HL-60 (cell line): ENCODE measurements at regions not wholly inside any gene's neighbourhood (a gene's known extent, or its start where the extent isn't known, plus 50 kb on each side); places are given as distances from the start of the nearest gene placed in this dataset.

ENCODE experiments used
- CTCF ChIP-seq: IDR thresholded peaks from one replicate; pipeline ENCODE4 v1.5.1; 2011; ENCODE audit warnings: low read length, control low read depth, inconsistent platforms; ENCODE audit not compliant: insufficient read depth
- POLR2AphosphoS5 ChIP-seq: IDR thresholded peaks from 2 replicates; pipeline ENCODE4 v1.6.1; 2012; ENCODE audit warnings: low read depth
- REST ChIP-seq: IDR thresholded peaks from 2 replicates; pipeline ENCODE4 v1.6.1; 2012; ENCODE audit warnings: low read depth; ENCODE audit not compliant: insufficient replicate concordance

DNA sequence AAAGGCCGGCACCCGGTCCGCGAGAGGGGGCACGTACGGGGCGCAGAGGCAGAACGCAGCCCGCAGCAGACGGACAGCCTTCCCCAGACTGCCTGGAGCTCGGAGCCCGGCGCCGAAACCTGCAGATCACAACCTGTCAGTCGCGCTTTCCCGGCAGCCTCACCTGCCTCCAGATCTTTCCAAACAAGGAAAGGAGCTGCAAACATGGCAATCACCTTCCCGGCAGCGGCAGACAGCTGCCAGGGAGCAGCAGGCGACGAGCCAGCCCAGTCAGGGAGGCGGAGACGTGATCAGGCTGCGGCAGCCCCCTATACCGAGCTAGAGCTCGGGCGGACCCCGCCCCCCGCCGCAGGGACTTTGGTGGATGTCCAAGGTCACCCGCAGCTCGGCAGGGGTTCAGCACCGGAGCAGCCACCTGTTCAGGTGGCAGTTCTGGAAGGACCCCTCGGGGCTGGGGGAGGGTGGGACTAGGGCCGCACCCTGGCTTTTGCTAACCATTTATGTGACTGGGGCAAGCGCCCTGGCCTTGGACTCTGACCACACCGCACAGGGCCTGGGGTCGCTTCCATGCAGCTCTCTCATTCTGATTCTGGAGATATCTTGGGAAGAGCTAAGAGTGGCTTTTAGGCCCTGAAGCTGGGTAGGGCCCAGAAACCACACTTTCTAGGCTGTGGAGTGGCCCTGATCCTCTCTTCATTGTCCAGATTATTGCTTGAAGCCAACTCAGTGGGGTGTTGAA, 143.8 kb downstream of the NECTIN1 start:
- TF ChIP-seq POLR2AphosphoS5 (no peak), CTCF (no peak), REST (no peak)
